ENCODE measurements at regions not wholly inside any gene's neighbourhood (a gene's known extent, or its start where the extent isn't known, plus 50 kb on each side); places are given as distances from the start of the nearest gene placed in this dataset.

DNA sequence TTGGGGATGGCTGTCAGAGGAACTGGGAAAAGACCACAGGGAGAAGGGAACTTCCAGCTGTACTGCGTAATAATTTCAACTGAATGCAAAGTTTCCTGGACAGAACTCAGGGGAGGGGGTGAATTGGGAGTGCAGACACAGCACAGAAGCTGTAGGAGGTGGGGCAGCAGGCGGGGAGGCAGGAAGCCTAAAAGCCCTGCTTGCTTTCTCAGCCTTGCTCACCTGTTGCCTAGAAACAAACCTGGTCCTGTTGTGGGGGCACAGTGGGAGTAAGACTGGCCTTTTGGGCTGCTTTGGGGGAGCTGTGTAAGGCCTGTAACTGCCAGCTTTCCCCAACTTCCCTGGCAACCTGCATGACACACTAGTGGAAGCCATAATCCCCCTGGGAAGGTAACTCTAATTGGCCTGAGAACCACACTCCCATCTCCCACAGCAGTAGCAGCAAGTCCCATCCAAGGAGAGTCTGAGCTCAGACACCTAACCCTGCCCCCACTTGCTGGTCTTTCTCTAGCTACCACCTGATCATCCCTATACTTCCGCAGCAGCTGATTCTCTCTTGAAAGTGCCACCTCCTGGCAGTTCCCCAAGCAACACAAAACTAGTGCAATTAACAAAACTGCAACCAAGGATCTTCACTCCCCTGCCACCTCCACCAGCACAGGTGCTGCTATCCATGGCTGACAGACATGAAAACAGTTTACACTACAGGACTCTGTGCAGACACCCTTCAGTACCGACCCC, 1239.3 kb downstream of the SORCS1 start:
- intact Hi-C loops (cut with micrococcal nuclease) = no loop called here

DNA sequence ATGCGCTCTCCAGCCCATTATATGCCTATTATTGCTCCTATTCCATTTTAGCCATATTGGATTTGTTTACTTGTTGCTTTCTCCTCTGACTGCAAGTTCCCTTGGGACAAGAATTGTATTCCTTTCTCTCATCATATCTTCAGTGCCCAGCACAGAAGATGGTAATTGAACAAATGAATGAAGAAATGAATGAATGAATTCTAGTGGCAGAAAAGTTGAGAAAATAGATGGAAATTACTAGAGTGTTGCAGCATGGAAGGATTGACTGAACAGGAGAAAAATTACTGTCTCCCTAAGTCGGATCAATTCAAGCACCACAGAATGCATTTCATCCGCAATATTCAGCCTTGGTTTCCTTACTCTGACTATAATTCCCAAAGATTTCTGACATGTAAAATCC, 1243.2 kb downstream of the SORCS1 start:
- intact Hi-C loops (cut with micrococcal nuclease) = no loop called here

DNA sequence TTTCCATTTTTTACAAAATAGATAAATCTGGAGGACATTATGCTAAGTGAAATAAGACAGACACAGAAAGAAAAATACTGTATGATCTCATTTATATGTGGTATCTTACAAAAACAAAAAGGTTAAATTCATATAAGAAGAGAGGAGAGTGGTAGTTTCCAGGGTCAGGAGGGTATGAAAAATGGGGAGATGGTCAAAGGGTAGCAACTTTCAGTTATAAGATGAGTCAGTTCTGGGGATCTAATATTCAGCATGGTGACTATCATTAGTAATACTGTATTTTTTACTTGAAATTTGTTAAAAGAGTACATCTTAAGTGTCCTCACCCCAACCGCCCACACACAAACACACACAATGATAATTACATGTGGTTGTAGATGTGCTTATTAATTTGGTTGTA, 1250.1 kb downstream of the SORCS1 start:
- intact Hi-C loops (cut with micrococcal nuclease) = no loop called here

DNA sequence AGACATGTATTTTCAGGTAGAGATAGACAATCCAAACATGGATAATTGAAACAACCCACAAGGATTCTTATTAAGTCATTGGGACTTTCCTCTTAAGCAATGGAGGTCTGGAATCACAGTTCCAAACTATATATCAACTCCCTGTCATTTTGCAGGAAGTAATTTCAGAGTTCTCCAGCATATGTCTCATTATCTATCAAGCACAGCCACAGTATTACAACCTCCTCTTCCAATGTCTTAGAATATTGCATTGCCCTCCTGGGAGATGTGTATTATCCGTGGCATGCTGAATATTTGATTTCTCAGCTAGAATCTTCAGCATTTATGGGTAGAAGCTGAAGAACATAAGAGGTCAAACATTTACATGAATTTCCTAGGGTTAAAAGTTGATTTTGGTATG, 1255.8 kb downstream of the SORCS1 start:
- intact Hi-C loops (cut with micrococcal nuclease) = no loop called here

DNA sequence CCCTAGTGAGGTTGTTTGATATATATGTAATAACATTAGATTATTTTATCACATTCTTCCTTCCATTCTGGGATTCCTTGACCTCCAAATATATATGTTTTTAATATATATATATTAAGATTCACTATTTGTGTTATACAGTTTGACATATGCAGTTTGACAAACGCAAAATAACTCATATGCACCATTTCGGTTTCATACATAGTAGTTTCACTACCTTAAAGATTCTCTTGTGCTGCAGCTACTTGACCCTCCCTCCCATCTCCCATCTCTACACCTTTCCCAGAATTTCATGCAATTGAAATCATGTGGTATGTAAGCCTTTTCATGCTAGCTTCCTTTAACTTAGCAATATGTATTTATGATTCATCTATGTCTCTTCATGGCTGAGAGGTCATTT, 1244.4 kb downstream of the SORCS3 start:
- intact Hi-C loops (cut with micrococcal nuclease) = no loop called here

DNA sequence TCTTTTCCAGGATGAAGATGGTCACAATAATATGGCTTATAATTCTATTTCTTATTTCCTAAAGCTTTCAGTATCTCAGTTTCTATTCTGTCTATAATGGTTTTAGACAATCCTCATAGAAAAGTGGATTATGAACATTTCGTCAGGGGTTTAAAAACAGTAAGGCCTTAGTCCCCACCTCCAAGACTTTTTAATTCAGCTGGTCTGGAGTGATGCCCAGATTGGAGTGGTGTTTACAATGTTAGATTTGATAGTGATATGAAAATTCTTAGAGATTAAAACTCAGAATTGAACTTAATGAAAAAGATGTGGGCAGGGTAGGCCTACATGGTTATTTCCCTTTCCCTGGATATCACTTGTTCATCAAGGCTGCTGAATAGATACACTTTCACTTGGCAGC, 1238.3 kb downstream of the SORCS3 start:
- intact Hi-C loops (cut with micrococcal nuclease) = no loop called here

DNA sequence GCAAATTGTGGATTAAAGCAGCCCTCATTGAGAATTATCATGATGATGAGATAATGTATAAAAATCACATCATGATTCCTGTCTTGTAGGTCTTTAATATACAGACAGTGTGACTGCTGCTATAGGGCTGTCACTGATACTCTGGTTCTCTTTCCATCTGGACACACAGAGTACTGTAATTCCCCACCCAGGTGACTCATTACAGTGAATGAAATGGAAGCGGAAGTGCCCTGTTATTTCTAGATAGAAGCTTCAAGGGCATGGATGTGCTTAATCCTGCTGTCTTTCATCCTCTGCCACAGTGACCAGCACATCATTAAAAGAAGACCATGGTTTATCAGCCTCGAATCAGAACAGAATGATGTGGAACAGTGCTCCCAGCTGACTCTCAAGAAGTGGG, 1234.0 kb downstream of the SORCS3 start:
- intact Hi-C loops (cut with micrococcal nuclease) = no loop called here

DNA sequence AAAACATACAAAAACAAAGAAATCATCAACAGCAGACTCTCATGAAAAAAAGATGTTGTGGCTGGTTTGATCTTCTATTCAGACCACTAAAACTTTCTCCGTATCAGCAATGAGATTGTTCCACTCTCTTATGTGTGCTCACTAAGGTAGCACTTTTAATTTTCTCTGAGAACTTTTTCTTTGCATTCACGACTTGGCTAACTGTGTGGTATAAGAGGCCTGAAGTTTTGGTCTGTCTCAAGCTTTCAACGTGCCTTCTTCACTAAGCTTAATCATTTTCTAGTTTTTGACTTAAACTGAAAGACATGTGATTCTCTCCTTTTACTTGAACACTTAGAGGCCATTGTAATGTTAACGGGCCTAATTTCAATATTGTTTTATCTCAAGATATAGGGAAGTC, 1231.6 kb downstream of the SORCS3 start:
- intact Hi-C loops (cut with micrococcal nuclease) = no loop called here

DNA sequence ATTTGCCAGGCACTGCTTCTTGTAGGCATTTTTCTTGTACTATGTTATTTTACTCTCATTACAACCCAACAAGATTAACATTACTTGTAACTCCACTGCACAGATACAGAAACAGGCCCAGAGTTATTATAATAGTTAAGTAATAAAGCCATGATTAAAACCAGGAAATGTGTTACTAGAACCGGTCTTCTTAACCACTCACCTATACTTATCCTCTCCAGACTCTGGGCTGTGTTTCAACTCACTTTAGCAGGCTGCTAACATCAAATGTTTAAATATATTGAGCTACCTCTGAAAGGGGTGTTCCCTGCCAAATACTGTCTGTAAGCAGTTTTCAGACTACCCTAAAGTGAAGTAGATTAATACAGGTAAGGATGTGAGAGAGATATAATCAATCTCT, 1227.8 kb downstream of the SORCS3 start:
- intact Hi-C loops (cut with micrococcal nuclease) = no loop called here

DNA sequence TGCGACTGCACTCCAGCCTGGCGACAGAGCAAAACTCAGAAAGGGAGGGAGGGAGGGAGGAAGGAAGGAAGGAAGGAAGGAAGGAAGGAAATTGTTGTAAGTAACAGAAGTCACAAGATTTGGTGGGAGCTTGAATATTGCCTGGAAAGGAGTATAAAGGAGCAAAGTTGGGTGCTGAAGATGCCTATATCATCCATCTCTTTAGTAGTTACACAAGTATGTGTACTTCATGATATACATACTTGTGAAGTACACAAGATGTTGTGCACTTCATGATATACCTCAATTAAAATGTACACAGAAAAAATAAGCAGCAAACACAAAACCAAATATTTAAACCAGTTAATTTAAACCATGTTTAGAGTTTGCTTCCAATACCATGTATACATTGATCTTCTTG, 1223.8 kb downstream of the SORCS3 start:
- intact Hi-C loops (cut with micrococcal nuclease) = no loop called here

DNA sequence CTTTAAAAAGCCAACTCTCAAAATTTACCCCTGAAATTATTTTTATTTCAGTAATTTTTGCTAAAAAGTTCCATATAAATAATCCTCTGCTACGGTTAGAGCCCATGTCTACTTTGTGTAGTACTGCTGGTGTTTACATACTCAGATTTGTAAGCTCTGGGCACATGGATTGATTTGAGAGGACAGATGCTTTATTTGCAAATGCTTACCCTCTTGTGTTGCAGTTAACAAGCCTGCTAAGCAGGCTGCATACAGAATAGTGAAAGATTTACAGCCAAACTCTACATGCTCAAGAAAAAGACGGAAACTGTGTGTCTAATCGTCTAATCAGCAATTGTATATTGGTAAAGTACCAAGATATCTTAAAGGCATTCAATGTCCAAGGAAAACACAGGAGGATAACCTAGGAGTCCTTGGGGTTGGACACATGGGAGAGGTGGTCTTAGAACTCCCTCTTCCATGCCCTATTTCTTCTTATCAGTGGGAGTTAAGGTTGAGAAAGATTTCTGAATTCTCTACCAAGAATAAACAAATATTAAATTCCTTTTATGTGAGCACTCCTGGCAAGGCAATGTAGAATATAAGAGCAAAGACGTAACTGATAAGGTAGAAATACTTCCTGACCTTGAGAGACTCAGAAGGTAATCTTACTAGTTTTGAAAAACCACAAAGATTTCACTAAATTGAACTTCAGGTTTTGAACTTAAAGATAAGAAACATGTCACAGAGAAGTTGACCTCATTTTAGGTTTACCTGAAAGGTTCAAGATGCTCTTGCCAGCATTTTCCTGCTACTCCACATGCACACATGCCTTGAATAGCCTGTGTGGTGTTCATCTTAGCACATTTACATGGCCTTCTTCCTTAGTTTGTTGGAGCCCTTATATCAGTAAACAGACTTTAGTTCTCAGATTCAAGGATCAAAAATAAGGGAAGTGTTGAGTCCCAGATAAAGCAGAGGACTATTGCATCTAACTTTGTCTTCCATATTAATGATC, 1216.5 kb downstream of the SORCS3 start:
- intact Hi-C loops (cut with micrococcal nuclease) = no loop called here

DNA sequence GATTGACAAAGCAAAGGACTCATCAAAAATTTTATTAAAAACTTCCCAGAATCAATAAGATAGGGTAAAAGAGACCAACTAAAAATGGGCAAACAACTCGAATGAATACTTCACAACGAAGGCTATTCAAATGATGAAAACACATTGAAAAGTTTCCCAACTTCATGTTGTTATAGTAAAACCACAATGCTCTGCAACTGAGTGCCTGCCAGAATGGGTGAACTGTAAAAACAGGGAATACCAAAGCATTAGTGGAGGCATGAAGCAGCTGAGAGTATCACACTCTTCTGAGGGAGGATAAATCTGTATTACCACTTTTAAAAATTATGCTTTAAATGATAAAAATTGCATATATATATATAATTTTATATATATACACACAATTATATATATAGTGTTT, 1214.7 kb downstream of the SORCS3 start:
- intact Hi-C loops (cut with micrococcal nuclease) = no loop called here

DNA sequence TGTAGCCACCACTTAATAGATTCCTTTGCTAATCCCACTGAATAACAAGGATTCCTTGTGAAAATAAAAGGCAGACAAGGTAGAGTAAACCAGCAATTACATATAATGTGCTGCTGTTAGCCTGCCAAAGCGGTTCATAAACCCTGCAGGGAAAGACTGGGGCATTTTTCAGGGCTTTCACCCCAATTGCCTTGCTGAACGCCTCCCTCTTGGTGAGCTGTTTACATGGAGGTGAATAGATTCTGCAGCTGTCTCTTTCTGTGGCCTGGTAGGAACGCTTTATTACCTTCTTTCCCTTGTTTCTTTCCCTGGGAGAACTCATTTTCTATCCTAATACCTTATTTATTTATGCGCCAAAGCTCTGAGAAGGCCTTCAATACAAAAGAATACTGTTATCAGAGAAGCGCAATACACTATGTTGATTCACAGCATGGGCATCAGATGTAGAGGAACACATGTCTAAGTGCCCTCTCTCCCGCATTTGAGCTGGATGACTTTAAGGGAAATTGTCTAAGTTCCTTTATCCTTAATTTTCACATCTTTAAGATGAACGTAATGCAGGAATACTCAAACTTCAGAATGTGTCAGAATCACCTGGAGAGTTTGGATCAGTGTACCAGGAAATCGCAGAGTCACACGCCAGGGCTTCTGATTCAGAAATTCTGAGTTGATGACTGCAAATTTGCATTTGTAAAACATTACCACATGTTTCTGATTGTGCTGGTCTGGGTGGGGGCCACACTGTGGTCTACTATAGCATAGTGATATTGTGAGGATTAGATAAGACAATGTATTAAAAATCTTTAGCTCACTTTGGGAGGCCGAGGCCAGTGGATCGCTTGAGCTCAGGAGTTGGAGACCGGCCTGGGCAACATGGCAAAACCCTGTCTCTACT, 1203.8 kb downstream of the SORCS3 start:
- intact Hi-C loops (cut with micrococcal nuclease) = no loop called here

DNA sequence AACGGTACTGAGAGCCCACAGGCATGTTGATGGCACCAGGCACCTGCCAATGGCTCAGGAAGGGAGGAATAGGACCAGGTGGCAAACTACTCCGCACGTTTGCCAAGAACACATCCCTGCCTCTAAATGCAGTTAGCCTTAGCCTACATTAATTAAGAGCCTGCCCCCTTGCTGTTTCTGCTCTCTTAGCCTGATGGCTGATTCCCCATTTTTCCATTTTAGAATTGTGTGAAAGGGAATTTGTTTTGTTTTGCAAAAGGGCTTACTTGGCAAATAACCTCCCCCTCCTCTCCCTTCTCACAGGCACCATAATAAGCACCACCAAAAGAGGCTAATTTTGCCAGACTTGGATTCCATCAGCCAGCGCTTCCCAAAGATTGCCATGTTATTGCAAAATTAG, 1203.2 kb downstream of the SORCS3 start:
- intact Hi-C loops (cut with micrococcal nuclease) = no loop called here

DNA sequence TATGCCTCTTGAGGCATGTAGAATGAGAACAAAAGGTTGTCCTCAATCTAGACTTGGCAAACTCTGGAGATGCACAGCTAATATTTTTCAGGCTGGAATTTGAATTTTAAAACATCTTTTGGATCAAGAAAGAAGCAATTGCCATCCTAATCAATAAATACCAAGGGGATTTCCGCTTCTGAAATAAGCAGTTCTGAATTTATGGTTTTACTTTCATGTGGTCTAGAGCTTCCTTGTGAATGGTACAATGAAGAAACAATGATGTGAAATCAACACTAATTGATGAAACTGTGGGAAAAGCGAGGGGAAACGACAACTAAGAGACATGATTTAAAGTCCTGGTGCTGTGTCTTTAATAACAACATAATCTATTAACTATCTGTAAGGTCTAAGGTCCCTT, 1202.7 kb downstream of the SORCS3 start:
- intact Hi-C loops (cut with micrococcal nuclease) = no loop called here

DNA sequence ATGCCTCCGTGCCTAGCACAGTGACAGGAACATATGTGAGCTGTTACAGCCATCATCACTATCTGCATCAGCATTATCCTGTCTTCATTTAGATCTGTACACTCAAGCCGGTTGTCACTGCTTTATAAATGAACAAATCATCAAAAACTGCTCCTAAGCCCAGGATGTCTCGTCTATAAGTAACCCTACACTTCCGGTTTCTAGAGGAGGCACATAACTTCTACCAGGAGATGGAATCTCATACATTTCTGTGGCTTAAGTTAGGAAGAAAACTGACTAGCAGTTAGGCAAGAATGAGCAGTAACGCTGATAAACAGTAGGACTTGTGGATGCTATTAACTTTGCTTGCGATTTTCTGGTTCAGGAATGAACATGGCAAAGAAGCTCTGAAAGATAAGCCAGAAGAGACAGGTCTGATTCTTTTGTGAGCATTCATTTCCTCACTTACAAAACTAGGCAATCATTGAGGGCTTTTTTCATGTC, 1199.2 kb downstream of the SORCS3 start:
- intact Hi-C loops (cut with micrococcal nuclease) = no loop called here

DNA sequence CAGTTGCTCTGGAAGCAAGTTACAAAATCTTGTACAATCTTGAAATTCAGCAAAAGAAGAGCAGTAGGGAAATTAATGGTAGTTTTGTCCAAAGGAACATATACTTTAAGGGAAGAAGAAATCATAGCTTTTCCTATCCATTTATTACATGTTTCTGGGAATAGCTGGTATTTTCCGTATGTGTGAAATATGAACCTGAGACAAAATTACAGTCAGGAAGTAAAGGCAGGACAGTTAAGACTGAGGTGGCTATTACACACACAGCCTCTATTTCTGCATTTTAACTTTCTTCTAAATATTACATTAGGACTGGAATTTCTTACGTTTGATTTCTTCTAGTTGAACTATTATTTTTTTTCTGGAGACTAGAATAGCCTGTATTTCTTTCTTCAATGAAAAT, 1197.3 kb downstream of the SORCS3 start:
- intact Hi-C loops (cut with micrococcal nuclease) = no loop called here

DNA sequence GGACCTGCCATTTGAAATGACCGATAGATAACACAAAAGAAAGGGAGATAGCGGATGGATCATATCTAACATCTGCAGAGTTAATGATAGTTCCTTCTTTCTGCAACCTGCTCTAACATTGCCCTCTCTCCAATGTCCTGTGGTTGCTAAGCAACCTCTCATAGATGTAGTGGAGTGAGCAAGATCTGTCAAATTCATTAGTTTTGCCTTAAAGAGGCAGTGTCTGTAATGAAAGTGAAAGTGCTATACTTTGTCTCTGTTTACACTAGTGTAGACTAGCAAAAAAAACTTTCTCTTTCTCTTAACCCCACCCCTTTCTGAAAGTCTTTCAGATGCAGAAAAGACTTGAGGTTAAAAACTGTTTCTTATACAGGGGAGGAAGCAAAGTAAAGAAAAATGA, 1196.9 kb downstream of the SORCS3 start:
- intact Hi-C loops (cut with micrococcal nuclease) = no loop called here

DNA sequence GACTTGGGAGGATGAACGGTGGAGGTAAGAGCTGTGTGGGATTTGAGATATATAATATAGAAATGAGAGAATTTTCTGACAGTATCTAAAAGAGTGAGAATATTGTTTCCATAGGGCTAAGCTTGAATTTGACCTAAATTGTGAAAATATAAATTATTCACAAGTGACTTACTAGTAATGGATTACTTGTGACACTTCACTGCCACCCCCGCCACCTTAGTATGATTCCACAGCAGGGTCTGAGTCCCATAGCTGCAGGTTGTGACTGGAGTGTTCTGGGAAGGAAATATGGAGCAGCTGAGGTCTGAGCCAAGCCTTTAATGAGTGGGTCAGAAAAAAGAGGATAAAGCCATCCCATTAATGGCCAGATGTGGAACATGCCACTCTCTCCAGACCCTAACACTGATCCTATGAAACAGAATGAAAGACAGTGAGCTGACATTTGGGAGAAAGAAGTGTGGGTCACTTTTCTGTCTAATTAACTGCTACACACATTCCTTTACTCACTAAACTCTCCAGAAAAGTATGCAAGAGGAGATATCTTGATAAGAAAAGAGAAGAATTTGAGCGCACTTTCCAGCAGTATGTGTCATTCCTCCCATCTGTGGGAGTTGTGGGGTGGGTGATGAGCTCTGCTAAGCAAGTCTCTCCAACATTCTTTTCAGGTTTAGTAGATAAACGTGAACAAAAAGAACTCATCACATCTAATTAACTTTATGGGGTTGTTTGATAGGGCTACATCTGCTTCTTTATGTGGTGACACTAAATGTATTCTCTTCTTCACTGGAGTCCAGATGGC, 1193.4 kb downstream of the SORCS3 start:
- intact Hi-C loops (cut with micrococcal nuclease) = no loop called here

DNA sequence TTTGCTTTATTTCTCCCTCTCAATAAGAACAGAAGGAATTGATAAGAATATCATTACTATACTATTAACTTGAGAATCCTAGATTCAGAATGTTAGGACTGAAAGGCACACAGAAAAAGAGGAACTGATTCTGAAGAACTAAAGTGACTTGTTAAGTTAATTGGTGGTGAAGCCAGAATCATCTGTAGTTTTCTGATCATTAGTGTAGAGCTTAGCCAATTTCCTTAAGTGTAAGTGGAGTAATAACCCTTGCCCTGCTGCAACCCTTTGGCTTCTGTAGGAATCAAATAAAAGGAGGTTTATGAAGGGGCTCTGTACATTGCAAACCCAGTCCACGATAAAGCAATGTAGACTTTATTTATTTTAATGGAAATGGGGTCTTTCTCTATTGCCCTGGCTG, 1186.0 kb downstream of the SORCS3 start:
- intact Hi-C loops (cut with micrococcal nuclease) = no loop called here
